NCI-H748 (cell line): ENCODE measurements at regions not wholly inside any gene's neighbourhood (a gene's known extent, or its start where the extent isn't known, plus 50 kb on each side); places are given as distances from the start of the nearest gene placed in this dataset.
A peak's percentile ranks its signal among the peaks of the same experiment; 100 is the strongest.

Experiments
- DNase-seq: peaks from one replicate; lab custom pipeline; 2025; ENCODE audit not compliant: unreplicated experiment; lab: John Stamatoyannopoulos, UW

- DNase-seq = no peak
Measured at GRCh38 chr13:95445131-95445530, 107.4 kb upstream of the CLDN10 start.

GRCh38 chr13:95447814-95448213 lies 104.7 kb upstream of the CLDN10 start:
- DNase-seq = no peak

- no peak for DNase-seq
Measured at GRCh38 chr13:95451656-95452055, 100.9 kb upstream of the CLDN10 start.

GRCh38 chr13:95452375-95452774 lies 100.1 kb upstream of the CLDN10 start:
- DNase-seq = no peak

- no peak for DNase-seq
Measured at GRCh38 chr13:95455782-95456181, 96.7 kb upstream of the CLDN10 start.

GRCh38 chr13:95456815-95457214 lies 95.7 kb upstream of the CLDN10 start:
- DNase-seq = no peak

- DNase-seq = no peak
Measured at GRCh38 chr13:95457294-95457693, 95.2 kb upstream of the CLDN10 start.

- DNase-seq = no peak
Measured at GRCh38 chr13:95462801-95463200, 89.7 kb upstream of the CLDN10 start.

- no peak for DNase-seq
Measured at GRCh38 chr13:95463531-95463930, 89.0 kb upstream of the CLDN10 start.

GRCh38 chr13:95470574-95471366 lies 81.8 kb upstream of the CLDN10 start:
- DNase-seq = no peak

- DNase-seq = no peak
Measured at GRCh38 chr13:95471960-95472359, 80.6 kb upstream of the CLDN10 start.

GRCh38 chr13:95474992-95475391 lies 77.5 kb upstream of the CLDN10 start:
- no peak for DNase-seq

GRCh38 chr13:95477187-95477586 lies 75.3 kb upstream of the CLDN10 start:
- no peak for DNase-seq

- DNase-seq = no peak
Measured at GRCh38 chr13:95479731-95480130, 72.8 kb upstream of the CLDN10 start.

- no peak for DNase-seq
Measured at GRCh38 chr13:95480131-95480545, 72.4 kb upstream of the CLDN10 start.

- DNase-seq = no peak
Measured at GRCh38 chr13:95480791-95481780, 71.4 kb upstream of the CLDN10 start.

- no peak for DNase-seq
Measured at GRCh38 chr13:95484052-95484451, 68.5 kb upstream of the CLDN10 start.

- no peak for DNase-seq
Measured at GRCh38 chr13:95485045-95485517, 67.4 kb upstream of the CLDN10 start.

- no peak for DNase-seq
Measured at GRCh38 chr13:95485518-95486144, 66.9 kb upstream of the CLDN10 start.

- peak; percentile 81 for DNase-seq
Measured at GRCh38 chr13:95492044-95492801, 60.3 kb upstream of the CLDN10 start.
